NCI-H345 (cell line): ENCODE measurements at regions not wholly inside any gene's neighbourhood (a gene's known extent, or its start where the extent isn't known, plus 50 kb on each side); places are given as distances from the start of the nearest gene placed in this dataset.
A peak's percentile ranks its signal among the peaks of the same experiment; 100 is the strongest.

Experiments
- DNase-seq: peaks from one replicate; lab custom pipeline; 2025; lab: John Stamatoyannopoulos, UW

- DNase-seq: no peak
Observed at GRCh38 chr2:217301142-217301925, 441.5 kb upstream of the TNP1 start.

DNA sequence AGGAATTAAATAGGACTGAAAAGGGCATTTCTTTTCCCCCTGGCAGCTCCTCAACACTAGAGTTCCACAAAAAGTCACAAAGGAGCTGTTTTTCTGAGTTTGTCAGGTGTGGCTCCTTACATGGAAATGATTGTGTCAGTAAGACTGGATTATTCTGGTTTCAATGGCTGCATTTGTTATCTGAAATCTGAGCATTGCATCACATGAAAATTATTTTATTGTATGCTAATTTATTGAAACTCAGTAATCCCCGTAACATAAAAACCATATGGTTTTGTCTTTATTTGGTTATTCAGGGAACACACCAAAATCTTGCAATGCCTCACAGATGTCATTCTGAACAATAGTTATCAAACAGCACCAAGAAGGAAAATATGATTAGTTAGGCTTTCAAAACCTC, 439.7 kb upstream of the TNP1 start:
- DNase-seq: no peak

- no peak for DNase-seq
Observed at GRCh38 chr2:217297096-217297495, 437.2 kb upstream of the TNP1 start.

GRCh38 chr2:217294818-217295217, 435.0 kb upstream of the TNP1 start:
- DNase-seq: no peak

- no peak for DNase-seq
Observed at GRCh38 chr2:217294211-217294610, 434.3 kb upstream of the TNP1 start.

DNA sequence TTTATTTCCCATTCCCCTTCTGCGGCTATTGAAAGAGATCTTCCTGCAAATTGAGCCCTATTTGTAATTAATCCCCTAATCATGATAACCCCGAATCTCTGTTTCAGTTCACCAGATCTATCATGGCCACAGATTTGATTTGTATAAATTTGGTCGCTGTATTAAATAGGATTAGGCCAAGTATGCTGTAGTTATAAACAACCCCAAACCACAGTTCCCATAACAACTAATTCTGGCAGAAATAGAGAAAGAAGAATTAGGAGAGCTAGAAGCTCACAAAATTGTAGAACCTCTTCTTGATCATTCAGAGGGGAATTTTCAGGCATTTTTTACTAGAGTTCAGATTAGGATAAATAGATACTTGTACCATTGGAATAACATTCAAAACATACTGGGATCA, 433.7 kb upstream of the TNP1 start:
- DNase-seq: no peak

DNA sequence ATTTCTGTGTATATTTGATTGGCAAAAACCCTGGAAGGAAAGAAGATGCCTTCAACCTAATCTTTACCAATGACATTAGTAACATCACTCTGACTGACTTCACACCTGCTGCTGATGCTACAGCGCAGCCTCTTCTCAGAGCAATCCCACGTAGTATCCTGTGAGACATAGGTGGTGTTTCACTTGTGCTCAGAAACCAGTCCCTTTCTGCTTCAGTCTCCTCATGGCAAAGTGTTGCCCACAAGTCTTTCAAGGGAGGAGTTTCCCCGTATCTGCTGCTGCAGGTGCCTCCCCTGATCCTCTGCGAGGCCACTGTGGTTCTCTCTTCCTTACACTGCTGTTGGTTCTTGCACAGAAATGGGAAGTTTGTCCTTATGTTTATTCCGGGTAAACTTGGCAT, 433.2 kb upstream of the TNP1 start:
- DNase-seq: no peak

DNA sequence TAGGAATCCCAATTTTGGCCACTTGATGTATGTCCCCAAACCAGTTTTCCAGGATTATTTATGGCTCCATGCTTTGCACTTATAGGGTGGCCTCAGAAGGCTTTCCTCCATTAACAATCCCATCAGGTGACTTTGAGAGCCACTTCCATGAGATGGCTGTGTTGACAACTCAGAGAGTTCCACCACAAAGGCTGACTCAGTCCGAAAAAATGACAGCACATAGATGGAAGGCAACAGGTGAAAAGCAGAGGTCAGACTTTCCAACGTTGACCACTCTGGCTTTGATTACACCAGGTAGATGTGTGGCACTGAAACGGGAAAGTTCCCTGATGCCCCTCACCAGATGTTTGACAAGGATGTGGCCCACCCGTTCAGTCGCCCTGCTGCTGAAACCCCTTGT, 431.4 kb upstream of the TNP1 start:
- DNase-seq: peak; percentile 23

- no peak for DNase-seq
Observed at GRCh38 chr2:217290467-217290866, 430.6 kb upstream of the TNP1 start.

DNA sequence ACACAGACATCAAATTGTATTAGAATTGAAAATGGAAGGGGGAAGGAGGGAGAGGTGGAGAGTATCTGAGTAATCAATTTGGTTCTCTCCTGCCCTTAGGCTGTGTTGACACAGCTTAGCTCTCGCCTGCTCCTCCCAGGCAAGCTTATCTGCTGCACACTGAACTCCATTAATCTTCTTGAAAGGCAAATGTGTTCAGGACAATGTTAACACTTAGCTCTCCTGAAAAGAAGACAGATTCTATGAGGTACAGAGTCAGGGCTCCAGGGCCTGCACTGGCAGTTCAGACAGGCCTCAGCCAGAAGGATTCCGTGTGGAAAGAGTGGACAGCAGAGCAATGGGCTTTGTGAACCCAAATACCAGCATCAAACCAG, 430.0 kb upstream of the TNP1 start:
- peak; percentile 96 for DNase-seq

DNA sequence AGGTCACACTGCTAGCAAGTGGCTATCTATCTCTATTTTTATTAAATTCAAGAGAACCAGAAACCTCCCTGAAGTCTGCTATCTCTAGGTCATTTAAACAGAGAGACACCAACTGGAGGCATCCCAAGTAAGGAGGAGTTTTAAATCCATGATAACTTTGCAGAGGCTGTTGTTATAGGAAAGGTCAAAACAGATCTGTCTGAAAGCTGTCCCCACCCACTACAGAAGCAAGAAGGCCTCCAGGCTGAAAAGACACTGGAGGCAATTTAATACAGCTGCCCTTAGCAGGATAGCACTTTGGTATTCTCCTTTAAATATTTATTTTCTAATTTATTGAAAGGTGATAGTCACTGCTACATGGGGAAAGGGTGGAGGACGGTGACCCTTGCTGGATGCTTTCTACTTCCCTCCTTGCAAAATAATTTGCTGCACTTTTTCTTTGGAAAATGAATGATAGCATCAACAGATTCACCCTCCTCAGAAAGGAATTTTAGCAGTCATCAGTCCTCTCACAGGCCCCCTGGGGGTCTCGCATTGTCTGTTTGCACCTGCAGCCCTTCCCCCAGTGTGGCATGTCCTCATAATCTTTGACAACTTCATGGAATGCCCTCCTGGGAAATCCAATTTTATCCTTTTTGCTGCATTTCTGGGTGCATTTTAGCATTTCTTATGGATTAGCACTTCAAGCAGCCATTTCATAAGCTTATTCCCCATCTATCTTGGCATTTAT, 429.5 kb upstream of the TNP1 start:
- peak; percentile 91 for DNase-seq

GRCh38 chr2:217288472-217289063, 428.7 kb upstream of the TNP1 start:
- no peak for DNase-seq

GRCh38 chr2:217286833-217287232, 427.0 kb upstream of the TNP1 start:
- DNase-seq: no peak

- DNase-seq: no peak
Observed at GRCh38 chr2:217285926-217286325, 426.1 kb upstream of the TNP1 start.

DNA sequence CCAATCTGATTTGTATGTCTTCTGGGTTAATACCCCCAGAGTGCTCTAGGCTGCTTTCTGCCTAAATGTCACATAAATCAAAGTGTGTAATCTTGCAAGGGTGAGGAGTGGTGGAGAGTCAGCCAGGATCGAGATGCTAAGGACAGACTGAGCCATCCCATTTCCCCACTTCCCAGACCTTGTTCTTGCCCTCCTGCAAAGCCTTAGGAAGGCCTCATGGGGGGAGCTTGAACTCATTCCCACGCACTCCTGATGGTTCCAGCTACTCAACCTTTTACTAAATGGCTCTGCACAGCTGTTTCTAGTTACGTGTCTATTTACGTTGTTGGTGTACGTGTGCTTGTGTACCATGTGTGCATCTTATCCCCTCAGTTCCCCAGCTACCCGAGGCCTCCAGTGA, 423.6 kb upstream of the TNP1 start:
- DNase-seq: no peak

- DNase-seq: no peak
Observed at GRCh38 chr2:217282531-217282930, 422.7 kb upstream of the TNP1 start.

DNA sequence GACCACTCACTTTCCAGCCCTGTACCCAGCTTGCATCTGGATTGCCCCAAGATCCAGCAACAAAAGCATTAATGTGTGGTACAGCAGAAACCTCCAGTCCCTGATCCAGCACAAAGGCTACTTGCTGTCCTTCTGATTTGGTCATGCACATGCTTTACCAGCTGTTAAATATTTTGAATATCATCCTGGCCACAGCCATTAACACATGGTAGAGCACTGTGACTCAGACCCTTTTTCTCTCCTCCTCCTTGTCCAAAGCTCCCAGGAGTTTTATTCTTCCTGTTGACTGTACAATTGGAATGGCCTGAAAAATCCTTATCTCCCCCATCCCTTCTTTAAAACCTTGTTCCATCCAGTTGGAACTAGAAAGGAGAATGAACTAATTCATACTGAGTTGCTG, 419.7 kb upstream of the TNP1 start:
- no peak for DNase-seq

- DNase-seq: no peak
Observed at GRCh38 chr2:217279140-217279539, 419.3 kb upstream of the TNP1 start.

DNA sequence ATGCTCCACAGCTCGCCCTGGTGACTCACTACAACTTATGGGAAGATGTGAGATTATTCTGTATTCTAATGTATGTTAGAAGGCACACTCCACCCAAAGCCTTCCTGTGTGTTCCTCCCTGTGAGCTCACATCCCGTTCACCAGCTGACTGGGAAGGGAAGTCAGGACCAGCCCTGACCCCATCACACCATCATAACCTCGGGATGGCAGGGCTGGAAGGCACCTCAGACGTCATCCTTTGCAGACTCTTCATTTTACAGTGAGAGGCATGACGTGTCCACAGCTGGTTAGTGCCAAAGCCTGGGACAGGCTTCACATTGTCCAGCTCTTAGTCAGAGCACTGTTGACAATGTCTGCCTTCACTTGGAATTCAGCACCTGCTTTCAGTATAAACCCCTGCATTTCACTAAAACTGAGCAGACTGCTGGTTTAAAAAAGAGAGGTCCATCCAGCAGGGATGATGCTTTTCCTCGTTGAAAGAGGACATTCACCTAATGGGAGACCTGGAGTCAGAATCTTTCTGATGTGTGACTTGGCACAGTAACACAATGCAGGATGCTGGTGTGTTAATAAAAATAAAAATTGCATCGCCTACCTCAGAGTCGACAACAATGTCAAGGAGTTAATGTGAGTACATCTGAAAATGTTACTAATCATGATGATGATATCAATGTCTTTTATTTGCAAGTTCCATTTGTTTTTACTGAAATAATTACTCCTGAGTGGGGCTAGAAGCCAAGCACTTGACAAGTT, 418.0 kb upstream of the TNP1 start:
- no peak for DNase-seq

DNA sequence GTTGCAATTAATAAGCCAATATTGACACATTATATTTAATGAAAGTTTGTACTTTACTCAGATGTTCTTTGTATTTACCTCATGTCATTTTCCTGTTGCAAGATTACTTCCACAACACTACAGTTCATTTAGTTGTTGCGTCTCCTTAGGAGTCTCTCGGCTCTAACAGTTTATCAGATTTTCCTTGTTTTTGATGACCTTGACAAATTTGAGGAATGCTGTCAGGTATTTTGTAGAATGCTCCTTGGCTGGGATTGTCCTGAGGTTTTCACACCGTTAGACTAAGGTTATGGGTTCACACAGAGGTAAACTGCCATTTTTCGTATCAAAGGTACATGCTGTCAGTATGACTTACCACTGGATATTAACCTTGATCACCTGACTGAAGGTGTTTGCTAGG, 416.6 kb upstream of the TNP1 start:
- DNase-seq: no peak

DNA sequence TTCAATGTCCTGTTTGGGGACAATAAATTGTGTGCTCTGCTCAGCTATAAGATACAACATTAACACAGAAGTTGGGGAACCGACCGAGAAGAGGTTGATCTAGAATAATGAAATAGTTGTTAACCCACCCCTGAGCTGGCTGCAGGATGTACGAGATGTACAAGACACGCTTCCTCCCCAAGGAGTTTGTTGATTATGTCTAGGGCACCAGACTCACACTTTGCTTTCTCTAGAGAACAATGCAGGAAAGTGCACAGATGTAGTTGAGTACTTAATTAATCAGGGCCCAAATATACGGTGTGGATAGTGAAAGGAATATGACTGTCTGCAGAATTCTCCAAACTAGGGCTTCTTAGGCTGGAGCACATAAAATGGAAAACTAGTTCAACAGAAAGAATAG, 415.2 kb upstream of the TNP1 start:
- DNase-seq: no peak

DNA sequence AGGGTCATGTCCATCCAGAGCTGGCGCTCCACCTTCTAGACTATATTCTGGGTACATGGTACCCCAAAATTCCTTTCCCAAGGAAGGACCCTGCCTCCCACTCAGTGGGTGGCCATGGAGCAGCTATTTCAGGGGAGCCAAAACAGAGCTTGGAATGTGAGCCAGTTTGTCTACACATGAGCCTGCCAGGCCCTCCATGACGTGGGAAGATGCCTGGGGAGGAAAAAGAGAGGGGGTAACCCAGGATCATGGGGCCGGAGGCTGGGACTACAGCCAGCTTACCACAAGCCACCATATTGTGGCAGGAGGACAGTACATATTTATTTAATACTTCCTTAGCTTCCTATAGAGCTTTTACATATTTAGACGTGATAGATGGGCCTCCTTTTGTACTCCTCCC, 414.7 kb upstream of the TNP1 start:
- DNase-seq: no peak

DNA sequence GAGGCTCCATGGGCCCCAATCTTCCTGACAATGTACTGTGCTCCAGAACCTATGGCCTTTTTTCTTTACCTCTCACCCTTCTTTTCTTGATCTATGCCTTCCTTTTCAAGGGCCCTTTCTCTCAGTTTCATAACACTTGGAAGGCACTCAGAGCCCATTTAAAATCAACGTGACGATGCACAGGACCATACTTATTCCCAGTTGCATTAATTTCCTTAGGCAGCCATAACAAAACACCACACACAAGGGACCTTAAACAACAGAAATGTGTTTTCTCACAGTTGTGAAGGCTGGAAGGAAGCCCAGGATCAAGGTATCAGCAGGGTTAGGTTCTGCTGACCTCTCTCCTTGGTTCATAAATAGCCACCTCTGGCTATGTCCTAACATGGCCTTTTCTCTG, 414.0 kb upstream of the TNP1 start:
- no peak for DNase-seq
